ENCODE measurements at regions not wholly inside any gene's neighbourhood (a gene's known extent, or its start where the extent isn't known, plus 50 kb on each side); places are given as distances from the start of the nearest gene placed in this dataset.

- TF ChIP-seq CTCF (IDR thresholded peaks at IDR 0.05; ENCODE audit: low read depth, low read length) = no peak
- no peak for DNase-seq (ENCODE audit: extremely low read depth, low read depth)
These were observed 99.4 kb upstream of the TEX51 start for GRCh38 chr2:126799301-126799700.

GRCh38 chr2:126801473-126801872, 97.2 kb upstream of the TEX51 start:
- no peak for TF ChIP-seq CTCF (IDR thresholded peaks at IDR 0.05; ENCODE audit: low read depth, low read length)
- DNase-seq (ENCODE audit: extremely low read depth, low read depth) = no peak

- TF ChIP-seq CTCF (IDR thresholded peaks at IDR 0.05; ENCODE audit: low read depth, low read length) = no peak
- no peak for DNase-seq (ENCODE audit: extremely low read depth, low read depth)
These were observed 96.4 kb upstream of the TEX51 start for GRCh38 chr2:126802316-126802715.

GRCh38 chr2:126802774-126803433, 95.8 kb upstream of the TEX51 start:
- TF ChIP-seq CTCF (IDR thresholded peaks at IDR 0.05; ENCODE audit: low read depth, low read length) = no peak

GRCh38 chr2:126803434-126803775, 95.3 kb upstream of the TEX51 start:
- no peak for DNase-seq (ENCODE audit: extremely low read depth, low read depth)
- TF ChIP-seq CTCF (IDR thresholded peaks at IDR 0.05; ENCODE audit: low read depth, low read length) = no peak

More at GRCh38 chr2:126802774-126803433, 95.8 kb upstream of the TEX51 start:
- no peak for DNase-seq (ENCODE audit: extremely low read depth, low read depth)

- no peak for DNase-seq (ENCODE audit: extremely low read depth, low read depth)
- TF ChIP-seq CTCF (IDR thresholded peaks at IDR 0.05; ENCODE audit: low read depth, low read length) = no peak
These were observed 94.3 kb upstream of the TEX51 start for GRCh38 chr2:126804347-126804746.

- TF ChIP-seq CTCF (IDR thresholded peaks at IDR 0.05; ENCODE audit: low read depth, low read length) = no peak
- no peak for DNase-seq (ENCODE audit: extremely low read depth, low read depth)
These were observed 89.8 kb upstream of the TEX51 start for GRCh38 chr2:126808929-126809328.

Data from AG09319 (cell line).